ENCODE measurements at regions not wholly inside any gene's neighbourhood (a gene's known extent, or its start where the extent isn't known, plus 50 kb on each side); places are given as distances from the start of the nearest gene placed in this dataset.

DNA sequence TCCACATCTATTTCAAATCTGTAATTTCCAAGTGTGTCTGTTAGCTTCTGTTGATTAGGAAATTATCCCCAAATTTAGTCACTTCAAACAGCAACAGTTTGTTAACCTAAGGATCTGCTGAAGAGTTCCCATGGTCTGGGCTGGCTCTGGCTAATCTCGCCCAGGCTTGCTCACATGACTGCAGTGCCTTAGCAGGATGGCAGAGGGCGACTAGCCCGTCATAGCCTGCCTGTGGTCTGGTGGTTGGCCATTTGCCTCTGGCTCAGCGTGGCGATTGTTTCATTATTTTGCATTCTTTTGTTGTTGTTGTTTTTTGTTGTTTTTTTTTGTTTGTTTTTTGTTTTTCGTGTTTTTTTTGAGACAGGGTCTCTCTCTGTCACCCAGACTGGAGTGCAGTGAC is 264.0 kb downstream of the TRIML1 start:
- H3K9me3 ChIP-seq (ENCODE audit: control insufficient read depth, insufficient read depth, low read length) = no peaks in the 10 kb centered on the region; the same call in 1 of the 2 replicates
- no peak overlapping the region for H2AK9ac ChIP-seq (replicated peaks; ENCODE audit: low read depth, low read length, poor library complexity)
- no peak overlapping the region for H3K56ac ChIP-seq (ENCODE audit: extremely low read depth, insufficient read depth, low read length)
- no peaks in the 10 kb centered on the region for H3K36me3 ChIP-seq (ENCODE audit: control insufficient read depth, insufficient read depth, low read length)
- peak overlapping the region; percentile 62; the same call in 1 of the 2 replicates for H4K91ac ChIP-seq (ENCODE audit: insufficient read depth, low read depth, low read length)
- H4K5ac ChIP-seq (ENCODE audit: low read depth, low read length) = no peak overlapping the region
- H3K27me3 ChIP-seq (ENCODE audit: control insufficient read depth, insufficient read depth, low read length) = no peaks in the 10 kb centered on the region
- H3K4me2 ChIP-seq (ENCODE audit: low read depth, low read length) = no peak overlapping the region
- 0 out of 4 replicates have a peak overlapping the region, but pooled peaks of 1 of the 2 experiments have one; percentile 16 for H4K8ac ChIP-seq (ENCODE audit: low read depth in 2 of 2, low read length in 2 of 2)
- H2BK20ac ChIP-seq (ENCODE audit: low read depth, low read length) = peak overlapping the region; percentile 20; the same call in 1 of the 2 replicates
- POLR2A ChIA-PET (ENCODE audit: unreplicated experiment) = no interaction called here
- H3K4me1 ChIP-seq (ENCODE audit: control insufficient read depth, insufficient read depth, low read length) = peaks cover 5% of the 10 kb centered on the region; the same call in 1 of the 2 replicates
- H2BK5ac ChIP-seq (ENCODE audit: low read depth, low read length, poor library complexity, severe bottlenecking) = peak overlapping the region; percentile 28
- H4K20me1 ChIP-seq (ENCODE audit: insufficient read depth, low read length) = no peaks in the 10 kb centered on the region
- H3K23ac ChIP-seq (ENCODE audit: low read depth, low read length) = no peak overlapping the region
- in situ Hi-C loops (cut with MboI; ENCODE audit: low sequenced_read_pairs) (no loop called here), intact Hi-C loops (cut with micrococcal nuclease) (no loop called here), dilution Hi-C loops (cut with HindIII; ENCODE audit: low sequenced_read_pairs, unreplicated experiment) (no loop called here)
- no peak overlapping the region for H3K18ac ChIP-seq (ENCODE audit: low read depth, low read length)
- peak overlapping the region; percentile 66; the same call in 1 of the 3 replicates for H2BK15ac ChIP-seq (ENCODE audit: low read depth, low read length)
- ATAC-seq (ENCODE audit: low read depth) = no peak
- peak overlapping the region; percentile 84; the same call in 1 of the 2 replicates for H2AK5ac ChIP-seq (ENCODE audit: low read depth, low read length)
- WGBS, 2 experiments (ENCODE audit: extremely low coverage in 2 of 2, insufficient read length in 1 of 2) = 100% methylated on average over 4 of the region's 6 CpGs; no CpG with 5 or more reads in 1 of the 2 experiments
- H2AFZ ChIP-seq (replicated peaks; ENCODE audit: low read length, poor library complexity) = no peak overlapping the region
- H3K9ac ChIP-seq (ENCODE audit: low read depth, low read length) = no peak overlapping the region
- TF ChIP-seq, protein P1, sequence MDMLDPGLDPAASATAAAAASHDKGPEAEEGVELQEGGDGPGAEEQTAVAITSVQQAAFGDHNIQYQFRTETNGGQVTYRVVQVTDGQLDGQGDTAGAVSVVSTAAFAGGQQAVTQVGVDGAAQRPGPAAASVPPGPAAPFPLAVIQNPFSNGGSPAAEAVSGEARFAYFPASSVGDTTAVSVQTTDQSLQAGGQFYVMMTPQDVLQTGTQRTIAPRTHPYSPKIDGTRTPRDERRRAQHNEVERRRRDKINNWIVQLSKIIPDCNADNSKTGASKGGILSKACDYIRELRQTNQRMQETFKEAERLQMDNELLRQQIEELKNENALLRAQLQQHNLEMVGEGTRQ (IDR thresholded peaks at IDR 0.05; ENCODE audit: low read depth, low read length) = no peak
- TF ChIP-seq MAFK (IDR thresholded peaks at IDR 0.05; ENCODE audit: low read depth, low read length) = no peak
- no peaks in the 10 kb centered on the region for H3K9me1 ChIP-seq (ENCODE audit: insufficient read depth, low read length)
- 0 out of 2 replicates have a peak overlapping the region, but pooled peaks have one; percentile 6 for H3K4ac ChIP-seq (ENCODE audit: low read depth, low read length)
- no peak overlapping the region for H3K14ac ChIP-seq (replicated peaks; ENCODE audit: low read depth, low read length)
- CTCF ChIA-PET = no interaction called here
- H2BK120ac ChIP-seq (ENCODE audit: low read depth, low read length) = peak overlapping the region; percentile 30
- BruUV-seq (replicated peaks) = no TSS peak
- no peak overlapping the region for H3K27ac ChIP-seq (ENCODE audit: insufficient read depth, low read length)
- no peaks in the 10 kb centered on the region for H3K79me1 ChIP-seq (ENCODE audit: low read depth in 1 of 2, low read length in 2 of 2)
- no peak overlapping the region for H3K4me3 ChIP-seq (ENCODE audit: insufficient read depth, low read depth, low read length)
- DNase-seq = no peak

Data from IMR-90 (cell line).